GM19395 (cell line): ENCODE measurements at regions not wholly inside any gene's neighbourhood (a gene's known extent, or its start where the extent isn't known, plus 50 kb on each side); places are given as distances from the start of the nearest gene placed in this dataset.
"Not testable (repeated sequence)": the region's sequence is repeated elsewhere in the genome, so short reads cannot be mapped to it uniquely, and the experiment has no call there.

ENCODE experiments used
- ATAC-seq: cut with Tn5 transposase; IDR thresholded peaks from one replicate; pipeline ENCODE4 v1.9.1; 2021; ENCODE audit warnings: mild to moderate bottlenecking, moderate library complexity; ENCODE audit not compliant: unreplicated experiment

DNA sequence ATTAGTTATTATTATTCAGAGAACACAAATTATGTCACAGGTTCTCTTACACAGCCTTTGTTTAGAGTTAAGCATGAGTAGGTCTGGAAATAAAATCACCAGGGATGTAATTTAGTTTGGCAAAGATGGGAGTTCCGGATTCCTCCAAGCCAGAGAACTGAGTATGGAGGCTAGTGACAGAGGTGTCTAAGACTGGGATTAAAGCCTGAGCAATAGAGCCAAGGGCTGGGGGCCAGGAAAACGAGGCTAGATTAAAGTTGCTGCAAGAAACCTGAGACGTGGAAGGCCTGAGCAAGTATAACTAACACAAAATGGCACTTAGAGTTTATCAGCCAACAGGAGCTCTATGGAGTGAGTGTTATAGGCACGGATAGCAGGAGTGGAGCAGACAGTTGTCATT lies 381.6 kb downstream of the SRGAP2C start:
- no peak for ATAC-seq

DNA sequence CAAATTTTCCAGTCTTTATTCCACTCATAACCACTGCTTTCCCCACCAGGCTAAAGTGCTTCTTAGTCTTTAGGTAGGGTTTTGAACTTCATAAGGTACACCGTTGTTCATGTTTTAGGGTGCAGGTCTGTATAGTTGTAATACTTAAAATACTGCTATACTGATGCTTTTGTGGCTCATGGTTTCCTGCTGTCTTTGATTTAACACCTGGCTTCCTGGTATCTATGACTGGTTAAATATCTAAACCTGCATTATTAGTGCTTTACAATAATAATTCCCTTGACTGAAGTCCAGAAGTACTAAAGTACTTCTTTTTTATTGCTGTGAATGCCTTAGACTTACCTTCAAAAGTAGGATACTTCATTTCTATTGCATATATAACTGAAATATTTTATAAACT lies 384.7 kb downstream of the SRGAP2C start:
- no peak for ATAC-seq

DNA sequence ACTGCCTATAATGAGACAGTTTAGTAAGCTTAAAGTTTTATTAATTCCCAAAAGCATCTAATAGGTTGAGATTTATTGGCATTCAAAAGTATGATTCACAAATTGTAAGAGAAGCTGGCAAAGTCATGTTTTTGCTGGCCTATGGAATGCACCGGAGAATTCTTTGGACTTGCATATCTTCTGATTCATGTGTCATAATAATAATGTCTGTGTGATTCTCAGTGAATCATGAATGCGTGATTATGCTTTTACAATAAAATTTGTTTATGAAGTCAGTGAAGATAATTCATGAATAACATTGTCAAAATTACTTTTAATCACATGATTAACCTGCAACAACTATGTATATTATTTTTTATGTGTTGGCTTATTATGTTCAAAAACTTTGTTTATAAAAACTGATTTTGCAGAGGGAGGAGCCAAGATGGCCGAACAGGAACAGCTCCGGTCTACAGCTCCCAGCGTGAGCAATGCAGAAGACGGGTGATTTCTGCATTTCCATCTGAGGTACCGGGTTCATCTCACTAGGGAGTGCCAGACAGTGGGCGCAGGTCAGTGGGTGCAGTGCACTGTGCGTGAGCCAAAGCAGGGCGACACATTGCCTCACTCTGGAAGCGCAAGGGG lies 389.2 kb downstream of the SRGAP2C start:
- ATAC-seq: not testable (repeated sequence)

DNA sequence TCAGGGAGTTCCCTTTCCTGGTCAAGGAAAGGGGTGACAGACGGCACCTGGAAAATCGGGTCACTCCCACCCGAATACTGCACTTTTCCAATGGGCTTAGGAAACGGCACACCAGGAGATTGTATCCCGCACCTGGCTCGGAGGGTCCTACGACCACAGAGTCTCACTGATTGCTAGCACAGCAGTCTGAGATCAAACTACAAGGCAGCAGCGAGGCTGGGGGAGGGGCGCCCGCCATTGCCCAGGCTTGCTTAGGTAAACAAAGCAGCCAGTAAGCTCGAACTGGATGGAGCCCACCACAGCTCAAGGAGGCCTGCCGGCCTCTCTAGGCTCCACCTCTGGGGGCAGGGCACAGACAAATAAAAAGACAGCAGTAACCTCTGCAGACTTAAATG lies 389.7 kb downstream of the SRGAP2C start:
- ATAC-seq: not testable (repeated sequence)

- ATAC-seq: not testable (repeated sequence)
Measured at GRCh38 chr1:121582898-121583297, 398.1 kb downstream of the SRGAP2C start.

DNA sequence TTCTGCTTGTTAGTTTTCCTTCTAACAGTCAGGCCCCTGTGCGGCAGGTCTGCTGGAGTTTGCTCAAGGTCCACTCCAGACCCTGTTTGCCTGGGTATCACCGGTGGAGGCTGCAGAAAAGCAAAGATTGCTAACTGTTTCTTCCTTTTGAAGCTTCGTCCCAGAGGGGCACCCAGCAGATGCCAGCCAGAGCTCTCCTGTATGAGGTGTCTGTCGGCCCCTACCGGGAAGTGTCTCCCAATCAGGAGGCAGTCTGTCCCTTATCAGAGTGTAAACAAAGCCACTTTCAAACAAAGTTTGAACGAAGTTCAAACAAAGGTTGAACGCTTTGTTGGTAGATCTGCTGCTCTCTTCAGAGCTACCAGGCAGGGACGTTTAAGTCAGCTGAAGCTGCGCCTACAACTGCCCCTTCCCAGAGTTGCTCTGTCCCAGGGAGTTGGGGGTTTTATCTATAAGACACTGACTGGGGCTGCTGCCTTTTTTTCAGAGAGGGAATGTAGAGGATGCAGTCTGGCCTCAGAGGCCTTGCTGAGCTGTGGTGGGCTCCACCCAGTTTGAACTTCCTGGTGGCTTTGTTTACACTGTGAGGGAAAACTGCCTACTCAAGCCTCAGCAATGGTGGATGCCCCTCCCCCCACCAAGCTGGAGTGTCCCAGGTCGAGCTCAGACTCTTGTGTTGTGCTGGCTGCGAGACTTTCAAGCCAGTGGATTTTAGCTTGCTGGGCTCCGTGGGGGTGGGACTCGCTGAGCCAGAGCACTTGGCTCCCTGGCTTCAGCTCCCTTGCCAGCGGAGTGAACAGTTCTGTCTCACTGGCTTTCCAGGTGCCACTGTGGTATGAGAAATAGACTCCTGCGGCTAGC lies 401.8 kb downstream of the SRGAP2C start:
- ATAC-seq: no peak

GRCh38 chr1:121587230-121587569 lies 402.4 kb downstream of the SRGAP2C start:
- no peak for ATAC-seq

- ATAC-seq: no peak
Measured at GRCh38 chr1:121587777-121588176, 403.0 kb downstream of the SRGAP2C start.

- ATAC-seq: no peak
Measured at GRCh38 chr1:121594096-121594495, 409.3 kb downstream of the SRGAP2C start.

DNA sequence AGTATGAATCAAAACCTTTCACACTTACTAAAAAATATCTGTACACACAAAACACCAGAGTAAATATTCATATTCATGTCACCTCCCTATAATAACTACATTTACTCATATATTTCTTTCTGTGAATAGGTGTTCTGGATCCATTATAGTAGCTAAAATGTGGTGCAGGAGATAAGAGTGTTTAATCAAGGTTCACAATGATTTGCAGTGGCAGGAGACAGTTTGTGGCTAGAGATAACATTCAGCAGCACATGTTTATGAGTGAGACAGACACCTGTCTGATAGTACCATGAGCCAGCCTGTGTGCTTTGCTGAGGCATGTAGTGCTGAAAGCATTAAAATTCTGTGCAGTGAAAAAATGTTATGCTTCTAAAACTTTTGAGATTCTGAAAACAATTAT lies 410.3 kb downstream of the SRGAP2C start:
- no peak for ATAC-seq

DNA sequence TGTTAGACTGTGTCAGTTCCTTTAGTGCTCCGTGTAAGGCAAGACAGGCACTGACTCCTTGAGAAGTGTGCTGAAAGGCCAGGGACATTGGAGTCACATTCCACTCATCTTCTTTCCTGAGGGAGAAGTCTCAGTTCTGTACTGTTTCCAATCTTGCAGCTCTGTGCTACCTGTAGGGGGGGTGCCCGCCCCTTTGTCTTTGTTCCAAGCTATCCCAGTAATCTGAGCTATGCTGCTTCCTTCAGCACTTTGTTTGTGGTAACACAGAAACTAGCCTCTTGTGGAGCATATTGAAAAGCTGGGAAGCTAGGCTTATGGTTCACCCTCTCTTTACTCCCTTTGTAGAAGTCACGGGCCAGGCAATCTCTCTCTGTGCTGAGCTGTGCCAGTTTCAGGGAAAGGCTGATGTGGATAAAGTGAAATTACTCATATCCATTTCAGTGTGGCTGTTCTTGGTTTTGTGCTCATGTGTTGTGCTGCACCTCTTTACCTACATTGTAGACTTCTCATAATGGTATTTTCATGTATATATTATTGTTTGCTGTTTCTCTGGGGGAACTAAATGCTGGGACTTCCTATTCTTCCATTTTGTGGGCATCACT lies 420.2 kb downstream of the SRGAP2C start:
- ATAC-seq: not testable (repeated sequence)

DNA sequence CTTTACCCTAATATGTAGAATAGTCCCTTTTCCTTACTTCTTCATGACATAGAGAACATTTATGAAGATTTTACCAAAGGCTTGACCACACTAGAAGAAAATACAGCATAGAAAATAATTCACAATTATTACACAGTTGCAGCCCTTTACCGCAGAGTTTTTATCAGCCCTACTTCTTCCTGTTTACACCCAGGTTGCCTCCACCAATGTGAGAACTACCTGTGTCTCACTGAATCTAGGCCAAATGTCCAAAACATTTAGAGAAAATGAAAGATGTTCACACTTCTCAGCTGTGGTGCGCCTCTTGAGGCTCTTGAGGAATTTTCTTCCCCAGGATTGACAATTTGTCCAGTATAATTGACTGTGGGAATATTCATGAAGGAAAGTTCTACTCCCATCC lies 422.7 kb downstream of the SRGAP2C start:
- ATAC-seq: not testable (repeated sequence)
